NT2/D1 (cell line): ENCODE measurements at regions not wholly inside any gene's neighbourhood (a gene's known extent, or its start where the extent isn't known, plus 50 kb on each side); places are given as distances from the start of the nearest gene placed in this dataset.

Source experiments
- SUZ12 ChIP-seq: IDR thresholded peaks from 2 replicates; pipeline ENCODE4 v1.6.1; 2011; ENCODE audit not compliant: insufficient read length, insufficient read depth; ENCODE audit errors: extremely low read depth
- YY1 ChIP-seq: IDR thresholded peaks from 2 replicates; pipeline ENCODE4 v1.6.1; 2011; ENCODE audit not compliant: insufficient read length, insufficient read depth
- ZNF274 ChIP-seq: IDR thresholded peaks from 2 replicates; pipeline ENCODE4 v1.6.1; 2011; ENCODE audit warnings: mild to moderate bottlenecking, low read depth, low read length

DNA sequence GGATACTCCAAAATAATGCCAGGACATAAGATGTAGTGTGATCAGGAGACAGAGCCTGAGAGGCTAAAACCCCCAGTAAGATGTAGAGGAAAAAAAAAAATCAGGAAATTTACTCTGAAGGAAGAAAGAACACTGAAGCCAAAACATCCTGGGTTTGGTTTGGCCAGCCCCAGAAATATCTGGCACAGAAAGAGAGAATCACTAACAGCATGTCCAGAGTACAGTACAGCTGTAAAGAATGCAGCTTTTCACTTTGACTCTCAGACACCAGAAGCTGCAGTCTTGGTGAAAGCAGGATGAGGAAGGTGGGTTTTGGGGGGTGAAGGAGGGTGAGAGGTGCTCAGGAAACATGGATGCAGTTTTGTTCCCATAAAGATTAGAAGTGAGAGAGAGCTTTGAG is 1577.7 kb upstream of the ACVR2A start:
- no peak for TF ChIP-seq YY1
- no peak for TF ChIP-seq ZNF274
- no peak for TF ChIP-seq SUZ12
